ENCODE measurements at regions not wholly inside any gene's neighbourhood (a gene's known extent, or its start where the extent isn't known, plus 50 kb on each side); places are given as distances from the start of the nearest gene placed in this dataset.

DNA sequence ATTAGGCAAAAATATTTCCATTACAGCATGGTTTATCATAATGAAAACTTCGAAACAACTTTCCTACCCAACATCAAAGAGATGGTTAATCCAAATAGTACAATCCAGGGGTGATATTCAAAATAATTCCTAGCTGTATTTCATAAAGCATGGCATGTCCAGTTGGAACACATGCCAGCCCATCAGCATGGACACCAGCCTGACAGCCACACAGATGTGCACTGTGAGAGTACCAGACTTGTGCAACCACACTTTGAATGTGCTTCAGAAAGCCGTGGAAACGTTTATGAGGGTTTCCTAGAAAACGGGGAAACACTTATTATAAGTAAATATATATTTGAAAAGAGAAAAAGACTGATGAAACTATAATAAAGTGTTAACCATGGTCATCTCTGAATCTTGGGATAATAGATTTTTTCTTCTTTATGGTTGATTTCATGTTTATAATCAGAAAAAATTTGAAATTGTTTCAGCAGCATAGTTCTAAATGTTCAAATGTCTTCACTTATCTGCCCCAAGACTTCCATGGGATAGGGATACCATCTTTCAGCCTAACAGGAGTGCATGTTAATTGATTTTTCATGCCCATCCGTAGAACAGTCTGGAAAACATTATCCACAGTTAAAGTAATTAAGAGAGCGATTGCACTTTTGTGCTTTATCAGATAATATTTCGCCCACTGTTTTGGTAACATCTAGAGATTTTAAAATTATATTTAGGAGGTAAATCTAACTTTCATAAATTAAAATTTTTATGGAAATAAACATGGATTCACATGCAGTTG is 242.6 kb upstream of the IRS2 start:
- H3K4me1 ChIP-seq = peaks cover 0 to 4% (median 2%) of the 10 kb centered on the region in 4 donors
- in situ Hi-C loops (cut with MboI; ENCODE audit: low pct_ligation_motif_present in 1 of 4, low pct_unique_long_range_greater_than_20kb in 1 of 4, low sequenced_read_pairs in 3 of 4) (no loop called here), intact Hi-C loops (cut with DNase I; ENCODE audit: low total_unique reads) (no loop called here)
- no peak overlapping the region for H3K4me3 ChIP-seq
- no peak for DNase-seq
- no peaks in the 10 kb centered on the region for H3K9me3 ChIP-seq
- no peak overlapping the region for H3K27ac ChIP-seq
- 80% methylated on average over 7 of the region's 7 CpGs for WGBS, 2 donors (ENCODE audit: low coverage in 1 of 2)
- no peaks in the 10 kb centered on the region for H3K36me3 ChIP-seq
- TF ChIP-seq, protein P1, sequence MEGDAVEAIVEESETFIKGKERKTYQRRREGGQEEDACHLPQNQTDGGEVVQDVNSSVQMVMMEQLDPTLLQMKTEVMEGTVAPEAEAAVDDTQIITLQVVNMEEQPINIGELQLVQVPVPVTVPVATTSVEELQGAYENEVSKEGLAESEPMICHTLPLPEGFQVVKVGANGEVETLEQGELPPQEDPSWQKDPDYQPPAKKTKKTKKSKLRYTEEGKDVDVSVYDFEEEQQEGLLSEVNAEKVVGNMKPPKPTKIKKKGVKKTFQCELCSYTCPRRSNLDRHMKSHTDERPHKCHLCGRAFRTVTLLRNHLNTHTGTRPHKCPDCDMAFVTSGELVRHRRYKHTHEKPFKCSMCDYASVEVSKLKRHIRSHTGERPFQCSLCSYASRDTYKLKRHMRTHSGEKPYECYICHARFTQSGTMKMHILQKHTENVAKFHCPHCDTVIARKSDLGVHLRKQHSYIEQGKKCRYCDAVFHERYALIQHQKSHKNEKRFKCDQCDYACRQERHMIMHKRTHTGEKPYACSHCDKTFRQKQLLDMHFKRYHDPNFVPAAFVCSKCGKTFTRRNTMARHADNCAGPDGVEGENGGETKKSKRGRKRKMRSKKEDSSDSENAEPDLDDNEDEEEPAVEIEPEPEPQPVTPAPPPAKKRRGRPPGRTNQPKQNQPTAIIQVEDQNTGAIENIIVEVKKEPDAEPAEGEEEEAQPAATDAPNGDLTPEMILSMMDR (IDR thresholded peaks at IDR 0.05) = no peak
- TF ChIP-seq EP300 (IDR thresholded peaks at IDR 0.05; ENCODE audit: low read depth) (no peak), POLR2A (IDR thresholded peaks at IDR 0.05) (no peak), POLR2AphosphoS5 (IDR thresholded peaks at IDR 0.05) (no peak)
- no peaks in the 10 kb centered on the region for H3K27me3 ChIP-seq

DNA sequence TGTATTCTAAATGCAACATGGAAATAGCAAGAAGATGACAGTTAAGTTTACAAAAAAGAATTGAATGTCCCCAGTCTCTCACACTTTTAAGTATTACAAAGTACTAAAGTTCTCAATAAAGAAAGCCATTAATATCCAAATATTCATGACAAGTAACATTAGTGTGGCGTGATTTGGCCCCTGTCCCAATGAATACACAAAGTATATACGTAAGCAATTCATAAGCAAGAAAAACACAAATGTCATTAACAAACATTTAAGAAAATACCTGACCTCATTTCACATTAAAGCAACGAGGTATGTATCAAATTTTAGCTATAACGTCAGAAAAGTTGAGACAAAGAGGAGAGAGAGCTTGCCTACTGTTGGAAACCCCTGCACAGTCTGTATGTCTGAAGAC is 241.9 kb upstream of the IRS2 start:
- H3K4me1 ChIP-seq = peaks cover 0 to 6% (median 2%) of the 10 kb centered on the region in 4 donors
- H3K27ac ChIP-seq = no peak overlapping the region
- DNase-seq = no peak
- H3K9me3 ChIP-seq = no peaks in the 10 kb centered on the region
- in situ Hi-C loops (cut with MboI; ENCODE audit: low pct_ligation_motif_present in 1 of 4, low pct_unique_long_range_greater_than_20kb in 1 of 4, low sequenced_read_pairs in 3 of 4) (no loop called here), intact Hi-C loops (cut with DNase I; ENCODE audit: low total_unique reads) (no loop called here)
- H3K4me3 ChIP-seq = no peak overlapping the region
- no peaks in the 10 kb centered on the region for H3K36me3 ChIP-seq
- WGBS, 2 donors (ENCODE audit: low coverage in 1 of 2) = 62 to 73% methylated on average over 4 of the region's 4 CpGs
- no peaks in the 10 kb centered on the region for H3K27me3 ChIP-seq
- TF ChIP-seq EP300 (IDR thresholded peaks at IDR 0.05; ENCODE audit: low read depth) (no peak), POLR2AphosphoS5 (IDR thresholded peaks at IDR 0.05) (no peak), POLR2A (IDR thresholded peaks at IDR 0.05) (no peak)
- TF ChIP-seq, protein P1 (IDR thresholded peaks at IDR 0.05) = no peak

DNA sequence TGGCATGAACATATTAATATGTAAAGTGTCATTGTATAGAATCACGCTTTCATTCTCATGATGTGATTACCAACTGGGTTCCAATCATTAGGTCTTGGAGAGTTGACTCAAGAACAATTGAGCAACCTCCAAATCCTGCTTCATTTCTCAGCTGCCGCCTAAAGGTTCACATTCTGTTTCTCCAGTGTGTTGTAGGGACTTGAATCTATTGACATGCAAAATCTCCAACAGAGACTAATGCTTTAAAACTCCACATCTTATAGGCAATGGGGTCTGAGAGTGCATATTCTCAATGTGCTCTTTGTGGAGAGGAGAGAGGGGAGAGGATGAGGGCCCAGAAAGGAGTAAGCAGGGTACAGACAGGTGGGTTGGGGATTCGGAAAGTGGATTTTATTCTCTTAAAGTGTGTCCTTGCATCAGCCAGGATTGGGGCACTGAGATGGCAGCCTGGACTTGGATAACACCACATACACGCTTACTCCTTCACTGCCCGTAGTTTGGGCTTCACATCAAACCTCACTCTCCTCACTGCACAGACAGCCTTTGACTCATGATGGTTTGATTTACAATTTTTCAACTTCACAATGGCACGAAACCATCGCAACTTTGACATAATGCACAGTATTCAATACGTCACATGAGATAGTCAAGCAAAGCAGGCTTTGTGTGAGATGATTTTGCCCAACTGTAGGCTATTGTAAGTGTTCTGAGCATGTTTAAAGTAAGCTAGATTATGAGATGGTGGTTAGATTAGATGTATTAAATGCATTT is 241.3 kb upstream of the IRS2 start:
- Histone ChIP-seq H3K36me3 (no peaks in the 10 kb centered on the region), H3K27ac (no peak overlapping the region), H3K9me3 (no peaks in the 10 kb centered on the region), H3K4me1 (peaks cover 0 to 6% (median 2%) of the 10 kb centered on the region in 4 donors), H3K27me3 (no peaks in the 10 kb centered on the region), H3K4me3 (no peak overlapping the region)
- in situ Hi-C loops (cut with MboI; ENCODE audit: low pct_ligation_motif_present in 1 of 4, low pct_unique_long_range_greater_than_20kb in 1 of 4, low sequenced_read_pairs in 3 of 4) (no loop called here), intact Hi-C loops (cut with DNase I; ENCODE audit: low total_unique reads) (no loop called here)
- 72 to 88% methylated on average over 5 to 8 of the region's 8 CpGs for WGBS, 2 donors (ENCODE audit: low coverage in 1 of 2)
- TF ChIP-seq POLR2AphosphoS5 (IDR thresholded peaks at IDR 0.05) = no peak
- TF ChIP-seq, protein P1 (IDR thresholded peaks at IDR 0.05) = no peak
- TF ChIP-seq EP300 (IDR thresholded peaks at IDR 0.05; ENCODE audit: low read depth) = no peak
- TF ChIP-seq POLR2A (IDR thresholded peaks at IDR 0.05) = no peak
- no peak for DNase-seq

DNA sequence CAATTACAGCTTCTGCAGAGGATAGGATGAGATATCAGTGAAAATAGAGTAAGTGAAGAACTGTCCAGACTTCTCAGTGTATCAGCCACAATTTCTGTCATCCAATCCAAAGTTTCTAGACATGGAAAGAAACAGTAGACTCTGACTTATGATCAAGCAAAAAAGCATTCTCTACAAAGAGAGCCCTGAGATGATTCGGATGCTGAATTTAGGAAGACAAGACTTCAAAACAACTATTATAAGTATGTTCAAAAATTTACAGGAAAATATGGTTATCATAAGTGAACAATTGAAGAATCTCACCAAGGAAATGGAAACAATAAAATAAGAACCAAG is 238.2 kb upstream of the IRS2 start:
- no peak overlapping the region for H3K4me3 ChIP-seq
- peaks cover 0 to 6% (median 2%) of the 10 kb centered on the region in 4 donors for H3K4me1 ChIP-seq
- TF ChIP-seq EP300 (IDR thresholded peaks at IDR 0.05; ENCODE audit: low read depth) = no peak
- TF ChIP-seq, protein P1 (IDR thresholded peaks at IDR 0.05) = no peak
- TF ChIP-seq POLR2AphosphoS5 (IDR thresholded peaks at IDR 0.05) = no peak
- no peak for TF ChIP-seq POLR2A (IDR thresholded peaks at IDR 0.05)
- in situ Hi-C loops (cut with MboI; ENCODE audit: low pct_ligation_motif_present in 1 of 4, low pct_unique_long_range_greater_than_20kb in 1 of 4, low sequenced_read_pairs in 3 of 4) = no loop called here
- WGBS, 2 donors (ENCODE audit: low coverage in 1 of 2) = 0% methylated on average over 1 of the region's 1 CpG
- DNase-seq = no peak
- no peaks in the 10 kb centered on the region for H3K36me3 ChIP-seq
- peak overlapping the region; percentile 47 to 74 (median 57) for H3K27ac ChIP-seq
- no peaks in the 10 kb centered on the region for H3K27me3 ChIP-seq
- intact Hi-C loops (cut with DNase I; ENCODE audit: low total_unique reads) = no loop called here
- no peaks in the 10 kb centered on the region for H3K9me3 ChIP-seq

All from transverse colon (tissue), 4 donors.